Large intestine (tissue), 3 donors: ENCODE measurements at regions not wholly inside any gene's neighbourhood (a gene's known extent, or its start where the extent isn't known, plus 50 kb on each side); places are given as distances from the start of the nearest gene placed in this dataset.

Source experiments
- DNase-seq, 2 donors: peaks; one replicate each; pipeline versions ENCODE4 v3.0.0 to v3.0.0-alpha.2; 2013
- H3K27ac ChIP-seq: one replicate; pipeline ENCODE4 v1.5.1; 2013; ENCODE audit warnings: low read length
- H3K27me3 ChIP-seq: 2 replicates; pipeline ENCODE4 v1.6.1; 2013; ENCODE audit warnings: low read length; ENCODE audit not compliant: control insufficient read depth, insufficient read depth
- H3K36me3 ChIP-seq: 2 replicates; pipeline ENCODE4 v1.6.1; 2013; ENCODE audit warnings: low read length; ENCODE audit not compliant: control insufficient read depth, insufficient read depth
- H3K4me1 ChIP-seq: one replicate; pipeline ENCODE4 v1.6.1; 2013; ENCODE audit warnings: low read length; ENCODE audit not compliant: control insufficient read depth, insufficient read depth
- H3K4me3 ChIP-seq: one replicate; pipeline ENCODE4 v1.5.1; 2013; ENCODE audit warnings: low read length
- H3K9me3 ChIP-seq: one replicate; pipeline ENCODE4 v1.6.1; 2013; ENCODE audit warnings: mild to moderate bottlenecking, low read depth, low read length, moderate library complexity; ENCODE audit not compliant: control insufficient read depth
- WGBS: methylation state at CpG from one replicate; pipeline ENCODE4 v1.1.5; 2013; ENCODE audit warnings: low lambda C conversion rate; ENCODE audit not compliant: insufficient coverage; 5-methylcytosine and 5-hydroxymethylcytosine counted together

- no peak overlapping the region for H3K27ac ChIP-seq
- no peaks in the 10 kb centered on the region for H3K9me3 ChIP-seq
- H3K36me3 ChIP-seq: no peaks in the 10 kb centered on the region
- H3K27me3 ChIP-seq: no peaks in the 10 kb centered on the region
- DNase-seq: no peak
- WGBS: 100% methylated on average over 1 of the region's 1 CpG
- H3K4me1 ChIP-seq: no peaks in the 10 kb centered on the region
- H3K4me3 ChIP-seq: no peak overlapping the region
These were observed 266.9 kb upstream of the DPP10 start for GRCh38 chr2:114175507-114175906.

GRCh38 chr2:114185501-114185900, 256.9 kb upstream of the DPP10 start:
- Histone ChIP-seq H3K36me3 (no peaks in the 10 kb centered on the region), H3K9me3 (no peaks in the 10 kb centered on the region), H3K27me3 (no peaks in the 10 kb centered on the region), H3K4me3 (no peak overlapping the region), H3K4me1 (no peaks in the 10 kb centered on the region), H3K27ac (no peak overlapping the region)
- no peak for DNase-seq
- no CpG with 5 or more reads among the region's 2 CpGs for WGBS

- Histone ChIP-seq H3K36me3 (no peaks in the 10 kb centered on the region), H3K4me3 (no peak overlapping the region), H3K27me3 (no peaks in the 10 kb centered on the region), H3K9me3 (no peaks in the 10 kb centered on the region), H3K4me1 (no peaks in the 10 kb centered on the region), H3K27ac (no peak overlapping the region)
- WGBS: 100% methylated on average over 1 of the region's 5 CpGs
- no peak for DNase-seq
These were observed 250.1 kb upstream of the DPP10 start for GRCh38 chr2:114192362-114192761.

- no peak for DNase-seq
- 100% methylated on average over 2 of the region's 3 CpGs for WGBS
- no peak overlapping the region for H3K4me3 ChIP-seq
- no peaks in the 10 kb centered on the region for H3K36me3 ChIP-seq
- H3K9me3 ChIP-seq: no peaks in the 10 kb centered on the region
- no peaks in the 10 kb centered on the region for H3K4me1 ChIP-seq
- H3K27ac ChIP-seq: no peak overlapping the region
- H3K27me3 ChIP-seq: no peaks in the 10 kb centered on the region
These were observed 240.7 kb upstream of the DPP10 start for GRCh38 chr2:114201781-114202180.

- 100% methylated on average over 1 of the region's 1 CpG for whole genome bisulfite sequencing
- Histone ChIP-seq H3K4me3 (no peak overlapping the region), H3K27me3 (no peaks in the 10 kb centered on the region), H3K9me3 (no peaks in the 10 kb centered on the region), H3K36me3 (no peaks in the 10 kb centered on the region), H3K4me1 (no peaks in the 10 kb centered on the region), H3K27ac (no peak overlapping the region)
- DNase-seq: no peak
These were observed 238.8 kb upstream of the DPP10 start for GRCh38 chr2:114203679-114204078.

GRCh38 chr2:114213808-114214207, 228.6 kb upstream of the DPP10 start:
- Histone ChIP-seq H3K4me1 (no peaks in the 10 kb centered on the region), H3K27ac (no peak overlapping the region), H3K36me3 (no peaks in the 10 kb centered on the region), H3K27me3 (no peaks in the 10 kb centered on the region), H3K9me3 (no peaks in the 10 kb centered on the region), H3K4me3 (no peak overlapping the region)
- no peak for DNase-seq
- no CpG with 5 or more reads among the region's 3 CpGs for WGBS

GRCh38 chr2:114218383-114218782, 224.1 kb upstream of the DPP10 start:
- no peaks in the 10 kb centered on the region for H3K27me3 ChIP-seq
- no peaks in the 10 kb centered on the region for H3K36me3 ChIP-seq
- no peak overlapping the region for H3K27ac ChIP-seq
- H3K9me3 ChIP-seq: no peaks in the 10 kb centered on the region
- no peak overlapping the region for H3K4me3 ChIP-seq
- no CpG with 5 or more reads among the region's 2 CpGs for WGBS
- DNase-seq: no peak
- no peaks in the 10 kb centered on the region for H3K4me1 ChIP-seq

- Histone ChIP-seq H3K4me3 (no peak overlapping the region), H3K27me3 (no peaks in the 10 kb centered on the region), H3K9me3 (no peaks in the 10 kb centered on the region), H3K36me3 (no peaks in the 10 kb centered on the region), H3K4me1 (no peaks in the 10 kb centered on the region), H3K27ac (no peak overlapping the region)
- no CpG with 5 or more reads among the region's 1 CpG for WGBS
- DNase-seq: no peak
These were observed 223.0 kb upstream of the DPP10 start for GRCh38 chr2:114219456-114219855.

GRCh38 chr2:114222344-114222743, 220.1 kb upstream of the DPP10 start:
- Histone ChIP-seq H3K27me3 (no peaks in the 10 kb centered on the region), H3K4me1 (no peaks in the 10 kb centered on the region), H3K27ac (no peak overlapping the region), H3K4me3 (no peak overlapping the region), H3K36me3 (no peaks in the 10 kb centered on the region), H3K9me3 (no peaks in the 10 kb centered on the region)
- no peak for DNase-seq
- 14% methylated on average over 1 of the region's 1 CpG for WGBS

GRCh38 chr2:114231921-114232320, 210.5 kb upstream of the DPP10 start:
- Histone ChIP-seq H3K27ac (no peak overlapping the region), H3K9me3 (no peaks in the 10 kb centered on the region)

GRCh38 chr2:114237331-114237730, 205.1 kb upstream of the DPP10 start:
- H3K4me1 ChIP-seq: no peaks in the 10 kb centered on the region
- WGBS: 92% methylated on average over 2 of the region's 2 CpGs
- H3K27ac ChIP-seq: no peak overlapping the region

More at GRCh38 chr2:114231921-114232320, 210.5 kb upstream of the DPP10 start:
- H3K4me3 ChIP-seq: no peak overlapping the region
- H3K4me1 ChIP-seq: no peaks in the 10 kb centered on the region
- H3K27me3 ChIP-seq: no peaks in the 10 kb centered on the region
- H3K36me3 ChIP-seq: no peaks in the 10 kb centered on the region
- DNase-seq: no peak

More at GRCh38 chr2:114237331-114237730, 205.1 kb upstream of the DPP10 start:
- H3K9me3 ChIP-seq: no peaks in the 10 kb centered on the region
- no peaks in the 10 kb centered on the region for H3K27me3 ChIP-seq
- no peaks in the 10 kb centered on the region for H3K36me3 ChIP-seq
- DNase-seq: no peak
- H3K4me3 ChIP-seq: no peak overlapping the region
